Endothelial cell of umbilical vein (primary cell): ENCODE measurements at regions not wholly inside any gene's neighbourhood (a gene's known extent, or its start where the extent isn't known, plus 50 kb on each side); places are given as distances from the start of the nearest gene placed in this dataset.

Experiments
- BruUV-seq: library from RNA; stranded (reverse); fragments of 400-500 nt; replicated peaks from 2 replicates; lab custom pipeline; 2021; lab: Mats Ljungman, UMichigan
- CTCF ChIA-PET: fragments of 300-600, 350-600 bp; sonication (Branson Sonifier 250); formaldehyde crosslinking; loops from one replicate; lab custom pipeline; 2021; ENCODE audit warnings: antibody characterized with exemption, inconsistent platforms; lab: Charles Lee
- POLR2A ChIA-PET: fragments of 300-600, 350-600 bp; sonication (Branson Sonifier 250); formaldehyde crosslinking; loops from one replicate; lab custom pipeline; 2021; ENCODE audit warnings: antibody characterized with exemption, inconsistent platforms; lab: Charles Lee
- DNase-seq: peaks from one replicate; pipeline ENCODE4 v3.0.0-alpha.2; 2011; ENCODE audit warnings: low read depth, low spot score
- FAIRE-seq: peaks from 2 replicates; lab custom pipeline; 2011; peaks lifted over from hg19 to GRCh38; lab: Jason Lieb, UNC
- H2AFZ ChIP-seq: 2 replicates; pipeline ENCODE4 v1.6.0; 2012; ENCODE audit warnings: low read depth, low read length, control low read depth, inconsistent platforms
- H3K27ac ChIP-seq: 2 replicates; pipeline ENCODE4 v1.5.1; 2011; ENCODE audit warnings: low read depth, mild to moderate bottlenecking, control low read depth, low read length, moderate library complexity; ENCODE audit not compliant: insufficient read depth
- H3K27me3 ChIP-seq, 2 experiments: 2 replicates each; pipeline versions ENCODE4 v1.6.0 to v1.6.1; 2011; ENCODE audit warnings: low read length in 2 of 2, mixed read lengths in 1 of 2; ENCODE audit not compliant: control insufficient read depth in 2 of 2, insufficient read depth in 2 of 2
- H3K36me3 ChIP-seq, 2 experiments: 2 replicates in 1 of 2; 3 replicates in 1 of 2; pipeline ENCODE4 v1.5.1; 2011; ENCODE audit warnings: low read length in 2 of 2, mild to moderate bottlenecking in 1 of 2, moderate library complexity in 1 of 2; ENCODE audit not compliant: control insufficient read depth in 2 of 2, insufficient read depth in 2 of 2; ENCODE audit errors: extremely low read depth in 1 of 2
- H3K4me1 ChIP-seq: 3 replicates; pipeline ENCODE4 v1.5.1; 2011; ENCODE audit warnings: mild to moderate bottlenecking, low read length; ENCODE audit not compliant: control insufficient read depth, insufficient read depth; ENCODE audit errors: extremely low read depth
- H3K4me2 ChIP-seq: 2 replicates; pipeline ENCODE4 v1.6.1; 2011; ENCODE audit warnings: low read length, control low read depth, mixed read lengths; ENCODE audit not compliant: insufficient read depth
- H3K4me3 ChIP-seq, 3 experiments: fragments of 200-600 bp in 1 of 3; sonication (generic), shearing (Covaris generic) in 1 of 3; replicated peaks in 1 of 3; 2 replicates each; pipeline ENCODE4 v1.5.1; 2011 to 2016; ENCODE audit warnings: control low read depth in 3 of 3, low read length in 3 of 3, mild to moderate bottlenecking in 2 of 3, inconsistent platforms in 1 of 3, low read depth in 1 of 3, moderate library complexity in 1 of 3; ENCODE audit not compliant: insufficient read depth in 1 of 3
- H3K79me2 ChIP-seq: 2 replicates; pipeline ENCODE4 v1.6.0; 2012; ENCODE audit warnings: low read length, inconsistent platforms; ENCODE audit not compliant: control insufficient read depth, insufficient read depth
- H3K9ac ChIP-seq: replicated peaks from 2 replicates; pipeline ENCODE3; 2011; ENCODE audit warnings: low read length, control low read depth; ENCODE audit not compliant: insufficient read depth; ENCODE audit errors: extremely low read depth
- H3K9me1 ChIP-seq: replicated peaks from 3 replicates; pipeline ENCODE4 v1.6.0; 2011; ENCODE audit warnings: mild to moderate bottlenecking, low read length; ENCODE audit not compliant: control insufficient read depth, insufficient read depth; ENCODE audit errors: extremely low read depth
- H3K9me3 ChIP-seq: replicated peaks from 2 replicates; pipeline ENCODE4 v1.5.1; 2012; ENCODE audit warnings: low read length, inconsistent platforms; ENCODE audit not compliant: control insufficient read depth, insufficient read depth
- H4K20me1 ChIP-seq: replicated peaks from 2 replicates; pipeline ENCODE3; 2011; ENCODE audit warnings: mild to moderate bottlenecking, low read length; ENCODE audit not compliant: control insufficient read depth, insufficient read depth; ENCODE audit errors: extremely low read depth
- EZH2 ChIP-seq: IDR thresholded peaks from 2 replicates; pipeline ENCODE4 v1.6.1; 2012; ENCODE audit warnings: borderline replicate concordance, low read depth, mild to moderate bottlenecking, moderate library complexity, low read length, inconsistent platforms; ENCODE audit not compliant: severe bottlenecking
- FOS ChIP-seq: IDR thresholded peaks from 2 replicates; pipeline ENCODE4 v1.6.1; 2011; ENCODE audit warnings: mild to moderate bottlenecking, low read length, moderate library complexity, borderline replicate concordance; ENCODE audit not compliant: insufficient read depth
- GATA2 ChIP-seq: IDR thresholded peaks from 2 replicates; pipeline ENCODE4 v1.7.0; 2011; ENCODE audit warnings: low read depth, mild to moderate bottlenecking, moderate library complexity, mixed read lengths, low read length; ENCODE audit not compliant: insufficient read length, insufficient read depth
- JUN ChIP-seq: IDR thresholded peaks from 2 replicates; pipeline ENCODE4 v1.6.1; 2011; ENCODE audit warnings: borderline replicate concordance, low read depth; ENCODE audit not compliant: insufficient read length, insufficient read depth
- MYC ChIP-seq: IDR thresholded peaks from one replicate; pipeline ENCODE4 v1.6.1; 2011; ENCODE audit warnings: mild to moderate bottlenecking, low read depth, low read length
- POLR2A ChIP-seq: IDR thresholded peaks from 2 replicates; pipeline ENCODE4 v1.6.1; 2012; ENCODE audit warnings: low read depth, mild to moderate bottlenecking, control low read depth, low read length
- POLR2AphosphoS5 ChIP-seq: IDR thresholded peaks from 2 replicates; pipeline ENCODE4 v1.6.1; 2012; ENCODE audit warnings: low read depth, mild to moderate bottlenecking, control low read depth, low read length, moderate library complexity; ENCODE audit not compliant: insufficient read depth
- dilution Hi-C: fragments of 300-500 bp; cut with MboI; formaldehyde crosslinking; loops from one replicate; pipeline ENCODE4 v1.15.0; 2019; ENCODE audit warnings: low sequenced_read_pairs; ENCODE audit not compliant: extremely low pct_ligation_motif_present
- intact Hi-C: fragments of 100-400 bp; cut with micrococcal nuclease; formaldehyde crosslinking; loops from one replicate; pipeline ENCODE4 v1.10.0; 2022
- TF ChIP-seq, protein P1 (sequence below): IDR thresholded peaks from 2 replicates; pipeline ENCODE4 v1.6.1; 2011; ENCODE audit not compliant: insufficient read depth, insufficient read length
- TF ChIP-seq, protein P2 (sequence below), 2 donors: IDR thresholded peaks; 1 replicate in 1 of 2; 2 replicates in 1 of 2; pipeline ENCODE4 v1.5.1; 2011; ENCODE audit warnings: low read length in 2 of 2, mild to moderate bottlenecking in 2 of 2, moderate library complexity in 2 of 2, control low read depth in 1 of 2, inconsistent platforms in 1 of 2, low read depth in 1 of 2; ENCODE audit not compliant: insufficient read depth in 1 of 2; ENCODE audit errors: extremely low read depth in 1 of 2

DNA sequence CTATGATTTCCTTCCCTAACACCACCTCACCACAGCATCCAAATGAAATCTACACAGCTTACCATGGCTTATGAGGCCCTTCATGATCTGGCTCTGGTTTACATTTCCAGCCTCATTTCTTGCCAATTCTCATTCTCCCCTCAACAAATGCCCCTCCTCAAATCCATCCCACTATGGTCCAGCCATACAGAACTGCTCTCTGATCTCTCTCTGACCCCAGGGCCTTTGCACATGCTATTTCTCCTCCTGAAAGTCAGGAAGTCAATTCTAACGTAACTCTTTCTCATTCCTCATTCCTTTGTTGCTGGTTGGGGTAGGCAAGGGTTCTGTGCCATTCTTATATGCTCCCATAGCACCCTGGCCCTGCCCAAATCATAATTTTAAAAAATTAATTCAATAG lies 120.0 kb downstream of the LRIG2 start:
- no peak overlapping the region for H3K27ac ChIP-seq
- dilution Hi-C loops (no loop called here), intact Hi-C loops (no loop called here)
- no peaks in the 10 kb centered on the region for H4K20me1 ChIP-seq
- no peak overlapping the region for H2AFZ ChIP-seq
- POLR2A ChIA-PET, result no interaction called here
- CTCF ChIA-PET, result no interaction called here
- no peak for FAIRE-seq
- H3K4me1 ChIP-seq, result no peaks in the 10 kb centered on the region
- no TSS peak for BruUV-seq
- peaks cover 3 to 4% of the 10 kb centered on the region in 2 experiments for H3K27me3 ChIP-seq
- no peak overlapping the region for H3K9ac ChIP-seq
- H3K4me2 ChIP-seq, result no peak overlapping the region
- no peaks in the 10 kb centered on the region for H3K9me3 ChIP-seq
- H3K4me3 ChIP-seq, result no peak overlapping the region
- H3K36me3 ChIP-seq, result no peaks in the 10 kb centered on the region
- H3K79me2 ChIP-seq, result no peaks in the 10 kb centered on the region
- no peak for TF ChIP-seq GATA2
- TF ChIP-seq EZH2, result no peak
- TF ChIP-seq POLR2A, result no peak
- no peak for TF ChIP-seq MYC
- no peak for TF ChIP-seq JUN
- TF ChIP-seq FOS, result no peak
- TF ChIP-seq, protein P1, sequence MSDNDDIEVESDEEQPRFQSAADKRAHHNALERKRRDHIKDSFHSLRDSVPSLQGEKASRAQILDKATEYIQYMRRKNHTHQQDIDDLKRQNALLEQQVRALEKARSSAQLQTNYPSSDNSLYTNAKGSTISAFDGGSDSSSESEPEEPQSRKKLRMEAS, result no peak
- no peak for TF ChIP-seq POLR2AphosphoS5
- TF ChIP-seq, protein P2, sequence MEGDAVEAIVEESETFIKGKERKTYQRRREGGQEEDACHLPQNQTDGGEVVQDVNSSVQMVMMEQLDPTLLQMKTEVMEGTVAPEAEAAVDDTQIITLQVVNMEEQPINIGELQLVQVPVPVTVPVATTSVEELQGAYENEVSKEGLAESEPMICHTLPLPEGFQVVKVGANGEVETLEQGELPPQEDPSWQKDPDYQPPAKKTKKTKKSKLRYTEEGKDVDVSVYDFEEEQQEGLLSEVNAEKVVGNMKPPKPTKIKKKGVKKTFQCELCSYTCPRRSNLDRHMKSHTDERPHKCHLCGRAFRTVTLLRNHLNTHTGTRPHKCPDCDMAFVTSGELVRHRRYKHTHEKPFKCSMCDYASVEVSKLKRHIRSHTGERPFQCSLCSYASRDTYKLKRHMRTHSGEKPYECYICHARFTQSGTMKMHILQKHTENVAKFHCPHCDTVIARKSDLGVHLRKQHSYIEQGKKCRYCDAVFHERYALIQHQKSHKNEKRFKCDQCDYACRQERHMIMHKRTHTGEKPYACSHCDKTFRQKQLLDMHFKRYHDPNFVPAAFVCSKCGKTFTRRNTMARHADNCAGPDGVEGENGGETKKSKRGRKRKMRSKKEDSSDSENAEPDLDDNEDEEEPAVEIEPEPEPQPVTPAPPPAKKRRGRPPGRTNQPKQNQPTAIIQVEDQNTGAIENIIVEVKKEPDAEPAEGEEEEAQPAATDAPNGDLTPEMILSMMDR (IDR thresholded peaks at IDR 0.05; ENCODE audit: extremely low read depth in 1 of 2, insufficient read depth in 1 of 2, low read depth in 1 of 2, low read length in 2 of 2), result no peak
- DNase-seq, result no peak
- no peaks in the 10 kb centered on the region for H3K9me1 ChIP-seq
